Stimulated activated memory B cell treated with anti-CD40 and anti-IgM and Interleukin-4, amounts not matched to agents 10 μg/mL and 1 μg/mL and 100 μg/mL, for 72 hours (primary cell): ENCODE measurements at regions not wholly inside any gene's neighbourhood (a gene's known extent, or its start where the extent isn't known, plus 50 kb on each side); places are given as distances from the start of the nearest gene placed in this dataset.

Source experiments
- ATAC-seq: fragments of 150-1000 bp; cut with Tn5 transposase; 2 replicates; pipeline ENCODE4 v1.10.0; 2021
- H3K27ac Mint-ChIP-seq: one replicate; pipeline ENCODE4 v1.8.0; 2022; ENCODE audit warnings: mild to moderate bottlenecking, mixed read lengths
- H3K27me3 Mint-ChIP-seq: one replicate; pipeline ENCODE4 v1.8.0; 2022; ENCODE audit warnings: mixed read lengths
- H3K36me3 Mint-ChIP-seq: one replicate; pipeline ENCODE4 v1.8.0; 2022; ENCODE audit warnings: mixed read lengths
- H3K4me1 Mint-ChIP-seq: one replicate; pipeline ENCODE4 v1.8.0; 2022; ENCODE audit warnings: mixed read lengths
- H3K4me3 Mint-ChIP-seq: one replicate; pipeline ENCODE4 v1.8.0; 2022; ENCODE audit warnings: mild to moderate bottlenecking, moderate library complexity, mixed read lengths
- H3K9me3 Mint-ChIP-seq: one replicate; pipeline ENCODE4 v1.8.0; 2022; ENCODE audit warnings: mixed read lengths

GRCh38 chr5:100311806-100312205 lies 223.4 kb upstream of the FAM174A start:
- H3K36me3 Mint-ChIP-seq, result no peaks in the 10 kb centered on the region
- no peaks in the 10 kb centered on the region for H3K27me3 Mint-ChIP-seq

GRCh38 chr5:100306000-100306399 lies 229.2 kb upstream of the FAM174A start:
- no peak for ATAC-seq
- Mint-ChIP-seq H3K36me3 (no peaks in the 10 kb centered on the region), H3K27me3 (no peaks in the 10 kb centered on the region), H3K27ac (no peak overlapping the region), H3K4me3 (no peak overlapping the region), H3K4me1 (no peaks in the 10 kb centered on the region), H3K9me3 (no peaks in the 10 kb centered on the region)

More at GRCh38 chr5:100311806-100312205, 223.4 kb upstream of the FAM174A start:
- H3K27ac Mint-ChIP-seq, result no peak overlapping the region
- ATAC-seq, result no peak
- H3K4me3 Mint-ChIP-seq, result no peak overlapping the region
- H3K4me1 Mint-ChIP-seq, result no peaks in the 10 kb centered on the region
- H3K9me3 Mint-ChIP-seq, result peaks cover 15% of the 10 kb centered on the region

- no peak overlapping the region for H3K27ac Mint-ChIP-seq
- no peaks in the 10 kb centered on the region for H3K27me3 Mint-ChIP-seq
- H3K36me3 Mint-ChIP-seq, result no peaks in the 10 kb centered on the region
- no peak for ATAC-seq
- no peaks in the 10 kb centered on the region for H3K9me3 Mint-ChIP-seq
- H3K4me3 Mint-ChIP-seq, result no peak overlapping the region
- H3K4me1 Mint-ChIP-seq, result no peaks in the 10 kb centered on the region
These were observed 232.0 kb upstream of the FAM174A start for GRCh38 chr5:100303216-100303615.

- no peak for ATAC-seq
- H3K9me3 Mint-ChIP-seq, result no peaks in the 10 kb centered on the region
- no peak overlapping the region for H3K27ac Mint-ChIP-seq
- H3K36me3 Mint-ChIP-seq, result no peaks in the 10 kb centered on the region
- H3K4me1 Mint-ChIP-seq, result no peaks in the 10 kb centered on the region
- no peaks in the 10 kb centered on the region for H3K27me3 Mint-ChIP-seq
- no peak overlapping the region for H3K4me3 Mint-ChIP-seq
These were observed 235.9 kb upstream of the FAM174A start for GRCh38 chr5:100299261-100299660.

GRCh38 chr5:100276071-100276470 lies 259.1 kb upstream of the FAM174A start:
- Mint-ChIP-seq H3K36me3 (no peaks in the 10 kb centered on the region), H3K27me3 (no peaks in the 10 kb centered on the region), H3K27ac (no peak overlapping the region), H3K4me3 (no peak overlapping the region), H3K4me1 (no peaks in the 10 kb centered on the region), H3K9me3 (peaks cover 3% of the 10 kb centered on the region)
- ATAC-seq, result no peak

- H3K27ac Mint-ChIP-seq, result no peak overlapping the region
- ATAC-seq, result no peak
- H3K4me1 Mint-ChIP-seq, result no peaks in the 10 kb centered on the region
- H3K27me3 Mint-ChIP-seq, result no peaks in the 10 kb centered on the region
- no peaks in the 10 kb centered on the region for H3K36me3 Mint-ChIP-seq
- peaks cover 3% of the 10 kb centered on the region for H3K9me3 Mint-ChIP-seq
- no peak overlapping the region for H3K4me3 Mint-ChIP-seq
These were observed 259.5 kb upstream of the FAM174A start for GRCh38 chr5:100275631-100276030.

- Mint-ChIP-seq H3K27me3 (no peaks in the 10 kb centered on the region), H3K4me3 (no peak overlapping the region), H3K9me3 (no peaks in the 10 kb centered on the region), H3K4me1 (no peaks in the 10 kb centered on the region), H3K36me3 (no peaks in the 10 kb centered on the region), H3K27ac (no peak overlapping the region)
- no peak for ATAC-seq
These were observed 261.2 kb upstream of the FAM174A start for GRCh38 chr5:100273846-100274580.

- H3K27ac Mint-ChIP-seq, result no peak overlapping the region
- no peaks in the 10 kb centered on the region for H3K4me1 Mint-ChIP-seq
- no peaks in the 10 kb centered on the region for H3K36me3 Mint-ChIP-seq
- ATAC-seq, result no peak
- no peaks in the 10 kb centered on the region for H3K27me3 Mint-ChIP-seq
- no peak overlapping the region for H3K4me3 Mint-ChIP-seq
- H3K9me3 Mint-ChIP-seq, result no peaks in the 10 kb centered on the region
These were observed 265.0 kb upstream of the FAM174A start for GRCh38 chr5:100270023-100270771.

- ATAC-seq, result no peak
- Mint-ChIP-seq H3K27me3 (no peaks in the 10 kb centered on the region), H3K27ac (no peak overlapping the region), H3K36me3 (no peaks in the 10 kb centered on the region), H3K4me3 (no peak overlapping the region), H3K9me3 (no peaks in the 10 kb centered on the region), H3K4me1 (no peaks in the 10 kb centered on the region)
These were observed 274.2 kb upstream of the FAM174A start for GRCh38 chr5:100260968-100261367.

GRCh38 chr5:100252944-100253343 lies 282.2 kb upstream of the FAM174A start:
- Mint-ChIP-seq H3K4me1 (no peaks in the 10 kb centered on the region), H3K27me3 (no peaks in the 10 kb centered on the region), H3K4me3 (no peak overlapping the region), H3K36me3 (no peaks in the 10 kb centered on the region), H3K27ac (no peak overlapping the region), H3K9me3 (no peaks in the 10 kb centered on the region)
- peak; percentile 7 for ATAC-seq

GRCh38 chr5:100252037-100252436 lies 283.1 kb upstream of the FAM174A start:
- Mint-ChIP-seq H3K27me3 (no peaks in the 10 kb centered on the region), H3K4me1 (no peaks in the 10 kb centered on the region), H3K4me3 (no peak overlapping the region), H3K27ac (no peak overlapping the region), H3K36me3 (no peaks in the 10 kb centered on the region), H3K9me3 (no peaks in the 10 kb centered on the region)
- ATAC-seq, result no peak

- peak; percentile 49 for ATAC-seq
- Mint-ChIP-seq H3K4me1 (no peaks in the 10 kb centered on the region), H3K9me3 (no peaks in the 10 kb centered on the region), H3K27ac (no peak overlapping the region), H3K4me3 (no peak overlapping the region), H3K36me3 (no peaks in the 10 kb centered on the region), H3K27me3 (no peaks in the 10 kb centered on the region)
These were observed 285.3 kb upstream of the FAM174A start for GRCh38 chr5:100249884-100250269.

GRCh38 chr5:100249211-100249883 lies 285.8 kb upstream of the FAM174A start:
- Mint-ChIP-seq H3K9me3 (no peaks in the 10 kb centered on the region), H3K4me3 (no peak overlapping the region), H3K4me1 (no peaks in the 10 kb centered on the region), H3K27me3 (no peaks in the 10 kb centered on the region), H3K36me3 (no peaks in the 10 kb centered on the region), H3K27ac (no peak overlapping the region)
- peak; percentile 25 for ATAC-seq

GRCh38 chr5:100232736-100233135 lies 302.4 kb upstream of the FAM174A start:
- H3K4me1 Mint-ChIP-seq, result no peaks in the 10 kb centered on the region
- H3K4me3 Mint-ChIP-seq, result no peak overlapping the region
- no peak for ATAC-seq
- H3K27me3 Mint-ChIP-seq, result no peaks in the 10 kb centered on the region
- no peaks in the 10 kb centered on the region for H3K36me3 Mint-ChIP-seq
- peaks cover 15% of the 10 kb centered on the region for H3K9me3 Mint-ChIP-seq
- no peak overlapping the region for H3K27ac Mint-ChIP-seq

- no peak overlapping the region for H3K27ac Mint-ChIP-seq
- ATAC-seq, result no peak
- no peaks in the 10 kb centered on the region for H3K27me3 Mint-ChIP-seq
- H3K9me3 Mint-ChIP-seq, result no peaks in the 10 kb centered on the region
- no peak overlapping the region for H3K4me3 Mint-ChIP-seq
- H3K4me1 Mint-ChIP-seq, result no peaks in the 10 kb centered on the region
- no peaks in the 10 kb centered on the region for H3K36me3 Mint-ChIP-seq
These were observed 346.4 kb upstream of the FAM174A start for GRCh38 chr5:100188778-100189177.

GRCh38 chr5:100188339-100188738 lies 346.8 kb upstream of the FAM174A start:
- Mint-ChIP-seq H3K9me3 (no peaks in the 10 kb centered on the region), H3K4me3 (no peak overlapping the region), H3K27me3 (no peaks in the 10 kb centered on the region), H3K27ac (no peak overlapping the region), H3K4me1 (no peaks in the 10 kb centered on the region), H3K36me3 (no peaks in the 10 kb centered on the region)
- ATAC-seq, result no peak
